SU-DHL-6 (cell line): ENCODE measurements at regions not wholly inside any gene's neighbourhood (a gene's known extent, or its start where the extent isn't known, plus 50 kb on each side); places are given as distances from the start of the nearest gene placed in this dataset.

Source experiments
- H2AFZ ChIP-seq: fragments of 200-600 bp; sonication (generic); 2 replicates; pipeline ENCODE4 v1.6.1; 2014; ENCODE audit warnings: low read depth, mild to moderate bottlenecking, moderate library complexity, mixed read lengths, antibody characterized with exemption, low read length; ENCODE audit not compliant: severe bottlenecking
- H3F3A ChIP-seq: fragments of 200-600 bp; shearing (Covaris generic); 2 replicates; pipeline ENCODE4 v1.6.0; 2016; ENCODE audit warnings: antibody characterized with exemption, mild to moderate bottlenecking; ENCODE audit not compliant: insufficient read depth
- H3K27ac ChIP-seq: fragments of 200-600 bp; sonication (generic); 2 replicates; pipeline ENCODE4 v1.5.1; 2016; ENCODE audit warnings: low read depth, mild to moderate bottlenecking, low read length, moderate library complexity, mixed read lengths
- H3K27me3 ChIP-seq: fragments of 200-600 bp; sonication (generic), shearing (Covaris generic); 2 replicates; pipeline ENCODE4 v1.6.0; 2014; ENCODE audit warnings: mild to moderate bottlenecking, low read length
- H3K36me3 ChIP-seq: fragments of 200-600 bp; sonication (generic); 2 replicates; pipeline ENCODE4 v1.6.1; 2014; ENCODE audit warnings: mild to moderate bottlenecking, low read length, mixed read lengths
- H3K4me2 ChIP-seq: fragments of 300-600, 200-600 bp; shearing (Covaris generic), sonication (generic); 2 replicates; pipeline ENCODE4 v1.6.0; 2014; ENCODE audit warnings: low read length, low read depth, mild to moderate bottlenecking; ENCODE audit not compliant: poor library complexity, severe bottlenecking
- H3K4me3 ChIP-seq: fragments of 200-600 bp; sonication (generic); 2 replicates; pipeline ENCODE4 v1.5.1; 2014; ENCODE audit warnings: antibody characterized with exemption, low read length, mild to moderate bottlenecking, mixed read lengths; ENCODE audit not compliant: insufficient read depth, poor library complexity, severe bottlenecking
- H3K79me2 ChIP-seq: fragments of 200-600 bp; sonication (generic); 2 replicates; pipeline ENCODE4 v1.6.1; 2014; ENCODE audit warnings: mild to moderate bottlenecking, low read length, moderate library complexity; ENCODE audit not compliant: insufficient read depth
- H3K9ac ChIP-seq: fragments of 200-600 bp; sonication (generic); 2 replicates; pipeline ENCODE4 v1.7.0; 2014; ENCODE audit warnings: mild to moderate bottlenecking, low read length
- H3K9me2 ChIP-seq: fragments of 200-600 bp; sonication (generic); replicated peaks from 2 replicates; pipeline ENCODE4 v1.6.1; 2014; ENCODE audit warnings: low read length; ENCODE audit not compliant: insufficient read depth
- H3K9me3 ChIP-seq: fragments of 200-600 bp; sonication (generic); 2 replicates; pipeline ENCODE4 v1.6.1; 2014; ENCODE audit warnings: low read length, mixed read lengths; ENCODE audit not compliant: insufficient read depth
- H4K20me1 ChIP-seq: fragments of 200-600 bp; sonication (generic); 2 replicates; pipeline ENCODE4 v1.6.1; 2014; ENCODE audit warnings: low read depth, mild to moderate bottlenecking, antibody characterized with exemption, low read length, moderate library complexity, mixed read lengths
- CTCF ChIP-seq: fragments of 200-600 bp; sonication (generic); IDR thresholded peaks from one replicate; pipeline ENCODE4 v1.5.1; 2017; ENCODE audit warnings: antibody characterized with exemption, mild to moderate bottlenecking, low read length, moderate library complexity; ENCODE audit not compliant: insufficient read depth, poor library complexity, severe bottlenecking
- EZH2phosphoT487 ChIP-seq: fragments of 200-600 bp; sonication (generic), shearing (Covaris generic); conservative IDR thresholded peaks from 2 replicates; pipeline ENCODE4 v1.6.1; 2018; ENCODE audit warnings: mild to moderate bottlenecking, antibody characterized with exemption, low read length, moderate library complexity, mixed read lengths

- no peaks in the 10 kb centered on the region for H3K9me3 ChIP-seq
- no peaks in the 10 kb centered on the region for H3K36me3 ChIP-seq
- TF ChIP-seq CTCF (no peak), EZH2phosphoT487 (no peak)
- no peaks in the 10 kb centered on the region for H3K27me3 ChIP-seq
- no peaks in the 10 kb centered on the region for H3F3A ChIP-seq
- H3K4me2 ChIP-seq, result no peak overlapping the region
- no peaks in the 10 kb centered on the region for H3K9me2 ChIP-seq
- no peak overlapping the region for H3K4me3 ChIP-seq
- no peak overlapping the region for H3K9ac ChIP-seq
- no peaks in the 10 kb centered on the region for H3K79me2 ChIP-seq
- no peaks in the 10 kb centered on the region for H4K20me1 ChIP-seq
- H3K27ac ChIP-seq, result no peak overlapping the region
- H2AFZ ChIP-seq, result no peak overlapping the region
Measured at GRCh38 chr5:125109816-125110215, 363.4 kb upstream of the ZNF608 start.

GRCh38 chr5:125112196-125112595 lies 365.8 kb upstream of the ZNF608 start:
- Histone ChIP-seq H3K79me2 (no peaks in the 10 kb centered on the region), H3K9me3 (no peaks in the 10 kb centered on the region), H3K36me3 (no peaks in the 10 kb centered on the region), H4K20me1 (no peaks in the 10 kb centered on the region), H3K9ac (no peak overlapping the region), H3K4me3 (no peak overlapping the region), H2AFZ (no peak overlapping the region), H3K4me2 (no peak overlapping the region), H3F3A (no peaks in the 10 kb centered on the region), H3K27ac (no peak overlapping the region), H3K27me3 (no peaks in the 10 kb centered on the region), H3K9me2 (no peaks in the 10 kb centered on the region)
- no peak for TF ChIP-seq CTCF
- no peak for TF ChIP-seq EZH2phosphoT487

DNA sequence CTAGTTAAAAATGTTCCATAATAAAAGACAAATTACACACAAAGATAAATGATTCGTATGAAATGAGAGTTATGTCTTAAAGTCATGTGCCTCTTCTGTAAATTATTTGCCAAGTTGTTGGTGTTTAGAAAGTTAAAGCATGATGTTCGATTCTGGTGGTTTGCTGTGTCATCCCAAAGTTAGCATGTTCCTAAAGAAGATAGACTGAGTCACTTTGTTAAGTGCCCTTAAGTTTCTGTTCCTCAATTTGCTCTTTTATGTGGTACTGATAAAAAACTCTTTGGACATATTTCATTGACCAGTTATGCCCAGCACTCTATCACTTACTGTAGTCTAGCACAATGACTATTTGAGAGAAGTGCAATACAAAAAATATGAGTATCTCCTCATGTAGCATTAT lies 366.9 kb upstream of the ZNF608 start:
- TF ChIP-seq EZH2phosphoT487, result no peak
- TF ChIP-seq CTCF, result no peak
- Histone ChIP-seq H3K27ac (no peak overlapping the region), H4K20me1 (no peaks in the 10 kb centered on the region), H3K9me2 (no peaks in the 10 kb centered on the region), H3F3A (no peaks in the 10 kb centered on the region), H3K4me2 (no peak overlapping the region), H2AFZ (no peak overlapping the region), H3K9ac (no peak overlapping the region), H3K4me3 (no peak overlapping the region), H3K9me3 (no peaks in the 10 kb centered on the region), H3K27me3 (no peaks in the 10 kb centered on the region), H3K36me3 (no peaks in the 10 kb centered on the region), H3K79me2 (no peaks in the 10 kb centered on the region)

- H3K36me3 ChIP-seq, result no peaks in the 10 kb centered on the region
- no peak overlapping the region for H3K9ac ChIP-seq
- H3F3A ChIP-seq, result no peaks in the 10 kb centered on the region
- H3K4me3 ChIP-seq, result no peak overlapping the region
- no peak for TF ChIP-seq CTCF
- no peak for TF ChIP-seq EZH2phosphoT487
- H3K27me3 ChIP-seq, result no peaks in the 10 kb centered on the region
- no peak overlapping the region for H3K4me2 ChIP-seq
- H3K9me3 ChIP-seq, result no peaks in the 10 kb centered on the region
- no peaks in the 10 kb centered on the region for H3K79me2 ChIP-seq
- H4K20me1 ChIP-seq, result no peaks in the 10 kb centered on the region
- H3K27ac ChIP-seq, result no peak overlapping the region
- no peaks in the 10 kb centered on the region for H3K9me2 ChIP-seq
- H2AFZ ChIP-seq, result no peak overlapping the region
Measured at GRCh38 chr5:125115195-125115525, 368.7 kb upstream of the ZNF608 start.
